ENCODE measurements at regions not wholly inside any gene's neighbourhood (a gene's known extent, or its start where the extent isn't known, plus 50 kb on each side); places are given as distances from the start of the nearest gene placed in this dataset.

DNA sequence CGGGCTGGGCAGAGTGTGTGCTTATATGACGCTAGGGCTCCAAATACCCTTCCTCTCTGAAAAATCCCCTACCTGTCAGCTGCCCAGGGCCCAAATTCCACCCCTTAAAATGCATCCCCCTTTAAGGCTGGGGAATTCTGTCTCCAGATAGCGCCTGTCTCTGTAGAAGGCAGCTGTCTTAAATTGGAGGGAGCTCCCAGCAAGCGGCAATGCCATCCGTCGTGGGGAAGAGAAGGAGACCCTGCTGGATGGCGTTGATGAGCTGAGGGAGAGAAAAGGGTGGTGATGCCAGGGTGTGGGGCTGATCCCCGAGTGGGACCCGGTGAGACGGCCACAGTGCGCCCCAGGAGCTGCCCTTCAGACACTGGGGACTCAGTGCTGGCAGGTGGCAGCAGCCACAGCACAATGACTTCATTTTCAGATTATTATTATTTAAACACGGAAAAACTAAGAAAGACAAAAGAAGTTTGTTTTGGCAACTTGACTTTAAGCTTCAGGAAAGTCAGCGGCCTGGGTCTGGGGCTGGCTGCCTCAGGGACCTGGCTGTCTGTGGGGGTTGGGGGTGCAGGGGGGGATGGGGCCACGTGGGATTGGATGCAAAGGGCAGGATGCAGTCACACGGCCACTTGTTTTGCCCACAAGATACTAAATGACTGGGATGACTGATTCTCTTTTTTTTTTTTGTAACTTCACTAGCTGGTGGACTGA lies 152.8 kb downstream of the TFCP2L1 start:
- Histone ChIP-seq H3K36me3 (replicated peaks in 1 of 2; ENCODE audit: control insufficient read depth in 1 of 2, insufficient read depth in 2 of 2, low read length in 2 of 2) (no peaks in the 10 kb centered on the region), H3K4me3 (replicated peaks in 1 of 3; ENCODE audit: insufficient read depth in 1 of 3, low read depth in 2 of 3, low read length in 3 of 3) (no peak overlapping the region), H3K4me2 (ENCODE audit: low read depth, low read length) (no peak overlapping the region), H4K20me1 (ENCODE audit: insufficient read depth, low read length) (no peaks in the 10 kb centered on the region; the same call in 1 of the 2 replicates), H3K27me3 (ENCODE audit: control insufficient read depth in 1 of 2, insufficient read depth in 2 of 2, low read length in 2 of 2) (peaks cover 3 to 23% of the 10 kb centered on the region in 2 experiments; a peak in 3 of 5 replicates), H3K9me3 (ENCODE audit: low read length) (no peaks in the 10 kb centered on the region), H2AFZ (ENCODE audit: low read length) (no peak overlapping the region), H3K79me2 (ENCODE audit: insufficient read depth, low read length) (no peaks in the 10 kb centered on the region), H3K4me1 (ENCODE audit: insufficient read depth, low read length) (no peaks in the 10 kb centered on the region), H3K27ac (ENCODE audit: extremely low read length, insufficient read depth, low read length) (no peak overlapping the region), H3K9ac (ENCODE audit: insufficient read depth, low read depth, low read length) (no peak overlapping the region)
- ChIA-PET POLR2A (no interaction called here), CTCF (ENCODE audit: low intra/inter-chr PET ratio, low total read pairs) (no interaction called here)
- in situ Hi-C loops (cut with HindIII; ENCODE audit: extremely low pct_ligation_motif_present, low pct_unique_long_range_greater_than_20kb) (no loop called here), intact Hi-C loops (cut with micrococcal nuclease; ENCODE audit: unreplicated experiment) (no loop called here)
- TF ChIP-seq RBAK (CRISPR knock-in tag; IDR thresholded peaks at IDR 0.05) (no peak), CEBPB (IDR thresholded peaks at IDR 0.05; ENCODE audit: borderline replicate concordance, low read depth, low read length) (no peak), SAFB2 (CRISPR knock-in tag; IDR thresholded peaks at IDR 0.05; ENCODE audit: borderline replicate concordance, low read depth) (no peak), ZSCAN25 (CRISPR knock-in tag; IDR thresholded peaks at IDR 0.05) (no peak), KDM4B (CRISPR knock-in tag; IDR thresholded peaks at IDR 0.05) (no peak), GTF3A (CRISPR knock-in tag; conservative IDR thresholded peaks at IDR 0.05) (no peak), KMT2B (CRISPR knock-in tag; IDR thresholded peaks at IDR 0.05) (no peak), XRCC5 (optimal IDR thresholded peaks at IDR 0.05; ENCODE audit: low read length) (no peak), THYN1 (CRISPR knock-in tag; IDR thresholded peaks at IDR 0.05; ENCODE audit: borderline replicate concordance, low read depth) (no peak), DMAP1 (CRISPR knock-in tag; IDR thresholded peaks at IDR 0.05) (no peak)
- TF ChIP-seq, protein P1, sequence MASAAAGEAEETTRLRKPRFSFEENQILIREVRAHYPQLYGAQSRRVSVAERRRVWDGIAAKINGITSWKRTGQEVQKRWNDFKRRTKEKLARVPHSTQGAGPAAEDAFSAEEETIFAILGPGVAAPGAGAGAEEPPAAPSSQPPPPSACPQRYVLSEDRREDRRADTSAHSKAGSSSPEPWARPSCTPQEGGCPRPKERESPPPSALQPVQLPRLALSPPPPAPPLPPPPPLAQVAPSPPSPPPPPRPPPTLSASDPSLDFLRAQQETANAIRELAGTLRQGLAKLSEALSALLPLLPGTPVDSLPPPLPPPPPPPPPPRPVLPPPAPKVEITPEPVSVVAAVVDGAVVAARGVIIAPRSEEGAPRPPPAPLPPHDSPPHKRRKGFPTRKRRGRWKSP (CRISPR knock-in tag; IDR thresholded peaks at IDR 0.05) = no peak
- TF ChIP-seq, protein P2, sequence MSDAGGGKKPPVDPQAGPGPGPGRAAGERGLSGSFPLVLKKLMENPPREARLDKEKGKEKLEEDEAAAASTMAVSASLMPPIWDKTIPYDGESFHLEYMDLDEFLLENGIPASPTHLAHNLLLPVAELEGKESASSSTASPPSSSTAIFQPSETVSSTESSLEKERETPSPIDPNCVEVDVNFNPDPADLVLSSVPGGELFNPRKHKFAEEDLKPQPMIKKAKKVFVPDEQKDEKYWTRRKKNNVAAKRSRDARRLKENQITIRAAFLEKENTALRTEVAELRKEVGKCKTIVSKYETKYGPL (CRISPR knock-in tag; IDR thresholded peaks at IDR 0.05) = no peak
- TF ChIP-seq, protein P3, sequence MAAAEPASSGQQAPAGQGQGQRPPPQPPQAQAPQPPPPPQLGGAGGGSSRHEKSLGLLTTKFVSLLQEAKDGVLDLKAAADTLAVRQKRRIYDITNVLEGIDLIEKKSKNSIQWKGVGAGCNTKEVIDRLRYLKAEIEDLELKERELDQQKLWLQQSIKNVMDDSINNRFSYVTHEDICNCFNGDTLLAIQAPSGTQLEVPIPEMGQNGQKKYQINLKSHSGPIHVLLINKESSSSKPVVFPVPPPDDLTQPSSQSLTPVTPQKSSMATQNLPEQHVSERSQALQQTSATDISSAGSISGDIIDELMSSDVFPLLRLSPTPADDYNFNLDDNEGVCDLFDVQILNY (CRISPR knock-in tag; conservative IDR thresholded peaks at IDR 0.05) = no peak
- TF ChIP-seq, protein P4, sequence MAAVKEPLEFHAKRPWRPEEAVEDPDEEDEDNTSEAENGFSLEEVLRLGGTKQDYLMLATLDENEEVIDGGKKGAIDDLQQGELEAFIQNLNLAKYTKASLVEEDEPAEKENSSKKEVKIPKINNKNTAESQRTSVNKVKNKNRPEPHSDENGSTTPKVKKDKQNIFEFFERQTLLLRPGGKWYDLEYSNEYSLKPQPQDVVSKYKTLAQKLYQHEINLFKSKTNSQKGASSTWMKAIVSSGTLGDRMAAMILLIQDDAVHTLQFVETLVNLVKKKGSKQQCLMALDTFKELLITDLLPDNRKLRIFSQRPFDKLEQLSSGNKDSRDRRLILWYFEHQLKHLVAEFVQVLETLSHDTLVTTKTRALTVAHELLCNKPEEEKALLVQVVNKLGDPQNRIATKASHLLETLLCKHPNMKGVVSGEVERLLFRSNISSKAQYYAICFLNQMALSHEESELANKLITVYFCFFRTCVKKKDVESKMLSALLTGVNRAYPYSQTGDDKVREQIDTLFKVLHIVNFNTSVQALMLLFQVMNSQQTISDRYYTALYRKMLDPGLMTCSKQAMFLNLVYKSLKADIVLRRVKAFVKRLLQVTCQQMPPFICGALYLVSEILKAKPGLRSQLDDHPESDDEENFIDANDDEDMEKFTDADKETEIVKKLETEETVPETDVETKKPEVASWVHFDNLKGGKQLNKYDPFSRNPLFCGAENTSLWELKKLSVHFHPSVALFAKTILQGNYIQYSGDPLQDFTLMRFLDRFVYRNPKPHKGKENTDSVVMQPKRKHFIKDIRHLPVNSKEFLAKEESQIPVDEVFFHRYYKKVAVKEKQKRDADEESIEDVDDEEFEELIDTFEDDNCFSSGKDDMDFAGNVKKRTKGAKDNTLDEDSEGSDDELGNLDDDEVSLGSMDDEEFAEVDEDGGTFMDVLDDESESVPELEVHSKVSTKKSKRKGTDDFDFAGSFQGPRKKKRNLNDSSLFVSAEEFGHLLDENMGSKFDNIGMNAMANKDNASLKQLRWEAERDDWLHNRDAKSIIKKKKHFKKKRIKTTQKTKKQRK (IDR thresholded peaks at IDR 0.05; ENCODE audit: low read length) = no peak
- TF ChIP-seq, protein P5, sequence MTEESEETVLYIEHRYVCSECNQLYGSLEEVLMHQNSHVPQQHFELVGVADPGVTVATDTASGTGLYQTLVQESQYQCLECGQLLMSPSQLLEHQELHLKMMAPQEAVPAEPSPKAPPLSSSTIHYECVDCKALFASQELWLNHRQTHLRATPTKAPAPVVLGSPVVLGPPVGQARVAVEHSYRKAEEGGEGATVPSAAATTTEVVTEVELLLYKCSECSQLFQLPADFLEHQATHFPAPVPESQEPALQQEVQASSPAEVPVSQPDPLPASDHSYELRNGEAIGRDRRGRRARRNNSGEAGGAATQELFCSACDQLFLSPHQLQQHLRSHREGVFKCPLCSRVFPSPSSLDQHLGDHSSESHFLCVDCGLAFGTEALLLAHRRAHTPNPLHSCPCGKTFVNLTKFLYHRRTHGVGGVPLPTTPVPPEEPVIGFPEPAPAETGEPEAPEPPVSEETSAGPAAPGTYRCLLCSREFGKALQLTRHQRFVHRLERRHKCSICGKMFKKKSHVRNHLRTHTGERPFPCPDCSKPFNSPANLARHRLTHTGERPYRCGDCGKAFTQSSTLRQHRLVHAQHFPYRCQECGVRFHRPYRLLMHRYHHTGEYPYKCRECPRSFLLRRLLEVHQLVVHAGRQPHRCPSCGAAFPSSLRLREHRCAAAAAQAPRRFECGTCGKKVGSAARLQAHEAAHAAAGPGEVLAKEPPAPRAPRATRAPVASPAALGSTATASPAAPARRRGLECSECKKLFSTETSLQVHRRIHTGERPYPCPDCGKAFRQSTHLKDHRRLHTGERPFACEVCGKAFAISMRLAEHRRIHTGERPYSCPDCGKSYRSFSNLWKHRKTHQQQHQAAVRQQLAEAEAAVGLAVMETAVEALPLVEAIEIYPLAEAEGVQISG (CRISPR knock-in tag; IDR thresholded peaks at IDR 0.05) = no peak
- no TSS peak for BruUV-seq (replicated peaks)
- 23% methylated on average over 15 of the region's 15 CpGs for WGBS (ENCODE audit: low lambda C conversion rate)
- ATAC-seq (no peak), DNase-seq (ENCODE audit: low spot score) (no peak), FAIRE-seq (no peak)

All from HepG2 (cell line).